ENCODE measurements at regions not wholly inside any gene's neighbourhood (a gene's known extent, or its start where the extent isn't known, plus 50 kb on each side); places are given as distances from the start of the nearest gene placed in this dataset.

DNA sequence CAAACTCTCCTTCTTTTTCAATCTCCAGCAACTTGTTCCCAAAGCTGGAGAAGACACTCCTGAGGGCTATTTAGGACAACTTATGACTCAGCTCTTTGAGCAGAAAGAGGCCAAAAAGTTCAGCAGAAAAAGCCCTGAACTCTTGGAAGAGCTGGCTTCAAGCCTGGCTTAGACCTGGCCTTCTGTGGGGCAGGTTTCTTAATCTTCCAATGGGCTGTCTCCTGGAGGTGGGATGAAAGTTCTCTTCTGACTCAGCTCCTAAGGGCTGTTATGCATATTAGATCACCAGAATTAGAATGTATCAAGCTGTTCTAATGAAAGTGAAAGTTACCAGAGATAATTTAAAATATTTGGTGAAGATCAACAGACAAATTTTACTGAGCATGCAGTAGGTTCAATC is 129.4 kb downstream of the RAD51AP2 start:
- no peaks in the 10 kb centered on the region for H3K9me3 ChIP-seq
- H3K4me1 ChIP-seq = peaks cover 0 to 13% (median 0%) of the 10 kb centered on the region in 3 donors
- no peak overlapping the region for H3K4me3 ChIP-seq
- DNase-seq = no peak
- TF ChIP-seq, protein P1, sequence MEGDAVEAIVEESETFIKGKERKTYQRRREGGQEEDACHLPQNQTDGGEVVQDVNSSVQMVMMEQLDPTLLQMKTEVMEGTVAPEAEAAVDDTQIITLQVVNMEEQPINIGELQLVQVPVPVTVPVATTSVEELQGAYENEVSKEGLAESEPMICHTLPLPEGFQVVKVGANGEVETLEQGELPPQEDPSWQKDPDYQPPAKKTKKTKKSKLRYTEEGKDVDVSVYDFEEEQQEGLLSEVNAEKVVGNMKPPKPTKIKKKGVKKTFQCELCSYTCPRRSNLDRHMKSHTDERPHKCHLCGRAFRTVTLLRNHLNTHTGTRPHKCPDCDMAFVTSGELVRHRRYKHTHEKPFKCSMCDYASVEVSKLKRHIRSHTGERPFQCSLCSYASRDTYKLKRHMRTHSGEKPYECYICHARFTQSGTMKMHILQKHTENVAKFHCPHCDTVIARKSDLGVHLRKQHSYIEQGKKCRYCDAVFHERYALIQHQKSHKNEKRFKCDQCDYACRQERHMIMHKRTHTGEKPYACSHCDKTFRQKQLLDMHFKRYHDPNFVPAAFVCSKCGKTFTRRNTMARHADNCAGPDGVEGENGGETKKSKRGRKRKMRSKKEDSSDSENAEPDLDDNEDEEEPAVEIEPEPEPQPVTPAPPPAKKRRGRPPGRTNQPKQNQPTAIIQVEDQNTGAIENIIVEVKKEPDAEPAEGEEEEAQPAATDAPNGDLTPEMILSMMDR (IDR thresholded peaks at IDR 0.05) = no peak
- TF ChIP-seq POLR2A (IDR thresholded peaks at IDR 0.05) = no peak
- intact Hi-C loops (cut with DNase I) = no loop called here
- no peak overlapping the region for H3K27ac ChIP-seq
- H3K36me3 ChIP-seq = no peaks in the 10 kb centered on the region
- no peaks in the 10 kb centered on the region for H3K27me3 ChIP-seq

GRCh38 chr2:17387591-17387990 is 130.6 kb downstream of the RAD51AP2 start:
- TF ChIP-seq, protein P1 (IDR thresholded peaks at IDR 0.05) = no peak
- no peak overlapping the region for H3K4me3 ChIP-seq
- H3K9me3 ChIP-seq = no peaks in the 10 kb centered on the region
- no peaks in the 10 kb centered on the region for H3K27me3 ChIP-seq
- no peak for DNase-seq
- 39 to 56% methylated on average over 2 of the region's 2 CpGs for WGBS, 2 donors
- H3K27ac ChIP-seq = no peak overlapping the region
- intact Hi-C loops (cut with DNase I) = no loop called here
- no peaks in the 10 kb centered on the region for H3K36me3 ChIP-seq
- peaks cover 0 to 13% (median 0%) of the 10 kb centered on the region in 3 donors for H3K4me1 ChIP-seq

DNA sequence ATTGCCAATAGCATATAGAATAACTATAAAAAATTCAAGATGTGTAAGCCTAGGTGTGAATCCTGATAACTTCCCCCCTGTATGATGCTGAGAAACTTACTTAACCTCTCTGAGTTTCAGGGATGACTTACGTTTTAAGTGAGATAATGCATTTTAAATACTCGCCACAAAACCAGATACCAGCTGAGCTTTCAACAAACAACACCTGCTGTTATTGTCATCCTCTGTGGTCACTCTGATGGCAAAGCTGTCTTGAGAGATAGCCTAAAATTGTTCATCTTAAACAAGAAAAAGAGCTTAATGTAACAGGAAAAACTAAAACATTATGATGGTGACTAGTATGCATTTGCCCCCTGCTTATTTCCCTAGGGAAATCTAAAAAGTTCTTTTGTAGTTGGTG is 131.5 kb downstream of the RAD51AP2 start:
- 85 to 96% methylated on average over 2 of the region's 2 CpGs for WGBS, 2 donors
- TF ChIP-seq POLR2A (IDR thresholded peaks at IDR 0.05) = no peak
- TF ChIP-seq, protein P1 (IDR thresholded peaks at IDR 0.05) = no peak
- no peaks in the 10 kb centered on the region for H3K27me3 ChIP-seq
- no peaks in the 10 kb centered on the region for H3K9me3 ChIP-seq
- no peak overlapping the region for H3K4me3 ChIP-seq
- intact Hi-C loops (cut with DNase I) = no loop called here
- H3K36me3 ChIP-seq = no peaks in the 10 kb centered on the region
- peaks cover 0 to 13% (median 0%) of the 10 kb centered on the region in 3 donors for H3K4me1 ChIP-seq
- H3K27ac ChIP-seq = no peak overlapping the region
- DNase-seq = no peak

GRCh38 chr2:17380003-17380402 is 138.2 kb downstream of the RAD51AP2 start:
- 63 to 65% methylated on average over 1 of the region's 1 CpG for WGBS, 2 donors
- Histone ChIP-seq H3K36me3 (no peaks in the 10 kb centered on the region), H3K4me1 (no peaks in the 10 kb centered on the region), H3K4me3 (no peak overlapping the region), H3K9me3 (no peaks in the 10 kb centered on the region), H3K27me3 (no peaks in the 10 kb centered on the region), H3K27ac (no peak overlapping the region)
- DNase-seq = no peak
- TF ChIP-seq, protein P1 (IDR thresholded peaks at IDR 0.05) = no peak
- TF ChIP-seq POLR2A (IDR thresholded peaks at IDR 0.05) = no peak
- intact Hi-C loops (cut with DNase I) = no loop called here

- Histone ChIP-seq H3K4me3 (no peak overlapping the region), H3K9me3 (no peaks in the 10 kb centered on the region), H3K36me3 (no peaks in the 10 kb centered on the region), H3K4me1 (no peaks in the 10 kb centered on the region), H3K27ac (no peak overlapping the region), H3K27me3 (no peaks in the 10 kb centered on the region)
- no peak for DNase-seq
- intact Hi-C loops (cut with DNase I) = no loop called here
- TF ChIP-seq POLR2A (IDR thresholded peaks at IDR 0.05) = no peak
- TF ChIP-seq, protein P1 (IDR thresholded peaks at IDR 0.05) = no peak
- WGBS, 2 donors = 77 to 80% methylated on average over 4 of the region's 4 CpGs
Measured at GRCh38 chr2:17375262-17375661, 143.0 kb downstream of the RAD51AP2 start.

All from esophagus squamous epithelium (tissue), 5 donors.